ENCODE measurements at regions not wholly inside any gene's neighbourhood (a gene's known extent, or its start where the extent isn't known, plus 50 kb on each side); places are given as distances from the start of the nearest gene placed in this dataset.

DNA sequence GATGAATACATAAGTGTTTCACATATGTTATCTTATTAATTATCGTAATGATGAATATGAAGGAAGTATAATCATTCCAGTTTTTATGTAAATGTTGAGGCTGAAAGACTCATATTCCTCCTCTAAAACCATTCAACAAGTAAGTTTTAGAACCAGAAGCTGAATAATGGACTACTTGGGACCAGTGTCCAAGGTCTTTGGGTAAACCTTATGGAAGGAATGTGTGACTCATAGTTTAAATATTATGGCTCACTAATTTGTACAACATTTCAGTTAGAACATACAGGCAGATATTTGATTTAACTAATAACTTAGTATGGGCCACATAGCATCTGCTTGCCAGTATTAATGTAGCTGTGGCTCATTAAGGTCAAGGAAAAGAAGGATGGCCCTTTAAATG, 209.6 kb downstream of the TFAP2B start (continued):
- no peak for TF ChIP-seq TAF1 (IDR thresholded peaks at IDR 0.05; ENCODE audit: low read depth)
- no peak for TF ChIP-seq POLR2AphosphoS5 (IDR thresholded peaks at IDR 0.05)

DNA sequence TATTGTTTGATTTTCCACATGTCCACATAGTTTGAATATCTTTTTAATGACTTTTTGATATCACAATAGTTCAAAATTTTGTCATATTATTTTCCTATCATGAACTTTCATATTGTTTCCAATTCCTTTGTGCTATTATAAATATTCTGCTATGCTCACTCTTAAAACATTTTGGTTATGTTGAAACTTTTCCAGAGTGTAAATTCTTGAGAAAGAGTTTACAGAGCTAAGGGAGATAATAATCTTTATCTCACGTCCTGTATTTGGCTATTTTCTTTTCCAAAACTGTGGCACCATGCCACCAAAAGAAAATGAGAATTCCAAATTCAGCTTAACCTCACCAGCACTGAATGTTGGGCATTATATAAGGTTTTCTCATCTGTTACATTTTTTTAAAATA, 210.9 kb downstream of the TFAP2B start:
- H3K9me3 ChIP-seq (ENCODE audit: low read length): no peaks in the 10 kb centered on the region
- H3K4me3 ChIP-seq (ENCODE audit: low read length): no peak overlapping the region
- no peaks in the 10 kb centered on the region for H3K27me3 ChIP-seq (ENCODE audit: insufficient read depth, low read depth, low read length)
- H3F3A ChIP-seq (ENCODE audit: insufficient read depth, low read length, poor library complexity, severe bottlenecking): no peaks in the 10 kb centered on the region
- H2AFZ ChIP-seq (ENCODE audit: low read depth, low read length): no peak overlapping the region
- no peak for TF ChIP-seq EP300 (conservative IDR thresholded peaks at IDR 0.05; ENCODE audit: poor library complexity, severe bottlenecking)
- no peak for TF ChIP-seq TAF1 (IDR thresholded peaks at IDR 0.05; ENCODE audit: low read depth)
- TF ChIP-seq, protein P1, sequence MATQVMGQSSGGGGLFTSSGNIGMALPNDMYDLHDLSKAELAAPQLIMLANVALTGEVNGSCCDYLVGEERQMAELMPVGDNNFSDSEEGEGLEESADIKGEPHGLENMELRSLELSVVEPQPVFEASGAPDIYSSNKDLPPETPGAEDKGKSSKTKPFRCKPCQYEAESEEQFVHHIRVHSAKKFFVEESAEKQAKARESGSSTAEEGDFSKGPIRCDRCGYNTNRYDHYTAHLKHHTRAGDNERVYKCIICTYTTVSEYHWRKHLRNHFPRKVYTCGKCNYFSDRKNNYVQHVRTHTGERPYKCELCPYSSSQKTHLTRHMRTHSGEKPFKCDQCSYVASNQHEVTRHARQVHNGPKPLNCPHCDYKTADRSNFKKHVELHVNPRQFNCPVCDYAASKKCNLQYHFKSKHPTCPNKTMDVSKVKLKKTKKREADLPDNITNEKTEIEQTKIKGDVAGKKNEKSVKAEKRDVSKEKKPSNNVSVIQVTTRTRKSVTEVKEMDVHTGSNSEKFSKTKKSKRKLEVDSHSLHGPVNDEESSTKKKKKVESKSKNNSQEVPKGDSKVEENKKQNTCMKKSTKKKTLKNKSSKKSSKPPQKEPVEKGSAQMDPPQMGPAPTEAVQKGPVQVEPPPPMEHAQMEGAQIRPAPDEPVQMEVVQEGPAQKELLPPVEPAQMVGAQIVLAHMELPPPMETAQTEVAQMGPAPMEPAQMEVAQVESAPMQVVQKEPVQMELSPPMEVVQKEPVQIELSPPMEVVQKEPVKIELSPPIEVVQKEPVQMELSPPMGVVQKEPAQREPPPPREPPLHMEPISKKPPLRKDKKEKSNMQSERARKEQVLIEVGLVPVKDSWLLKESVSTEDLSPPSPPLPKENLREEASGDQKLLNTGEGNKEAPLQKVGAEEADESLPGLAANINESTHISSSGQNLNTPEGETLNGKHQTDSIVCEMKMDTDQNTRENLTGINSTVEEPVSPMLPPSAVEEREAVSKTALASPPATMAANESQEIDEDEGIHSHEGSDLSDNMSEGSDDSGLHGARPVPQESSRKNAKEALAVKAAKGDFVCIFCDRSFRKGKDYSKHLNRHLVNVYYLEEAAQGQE (IDR thresholded peaks at IDR 0.05; ENCODE audit: borderline replicate concordance): no peak
- TF ChIP-seq RAD21 (conservative IDR thresholded peaks at IDR 0.05): no peak
- no peak for TF ChIP-seq EZH2 (IDR thresholded peaks at IDR 0.05; ENCODE audit: borderline replicate concordance, insufficient read depth, low read length, poor library complexity, severe bottlenecking)
- TF ChIP-seq POLR2AphosphoS5 (IDR thresholded peaks at IDR 0.05): no peak
- TF ChIP-seq MXI1 (conservative IDR thresholded peaks at IDR 0.05; ENCODE audit: poor library complexity, severe bottlenecking): no peak
- no peak for TF ChIP-seq SMC3 (conservative IDR thresholded peaks at IDR 0.05; ENCODE audit: poor library complexity)
- TF ChIP-seq, protein P2, sequence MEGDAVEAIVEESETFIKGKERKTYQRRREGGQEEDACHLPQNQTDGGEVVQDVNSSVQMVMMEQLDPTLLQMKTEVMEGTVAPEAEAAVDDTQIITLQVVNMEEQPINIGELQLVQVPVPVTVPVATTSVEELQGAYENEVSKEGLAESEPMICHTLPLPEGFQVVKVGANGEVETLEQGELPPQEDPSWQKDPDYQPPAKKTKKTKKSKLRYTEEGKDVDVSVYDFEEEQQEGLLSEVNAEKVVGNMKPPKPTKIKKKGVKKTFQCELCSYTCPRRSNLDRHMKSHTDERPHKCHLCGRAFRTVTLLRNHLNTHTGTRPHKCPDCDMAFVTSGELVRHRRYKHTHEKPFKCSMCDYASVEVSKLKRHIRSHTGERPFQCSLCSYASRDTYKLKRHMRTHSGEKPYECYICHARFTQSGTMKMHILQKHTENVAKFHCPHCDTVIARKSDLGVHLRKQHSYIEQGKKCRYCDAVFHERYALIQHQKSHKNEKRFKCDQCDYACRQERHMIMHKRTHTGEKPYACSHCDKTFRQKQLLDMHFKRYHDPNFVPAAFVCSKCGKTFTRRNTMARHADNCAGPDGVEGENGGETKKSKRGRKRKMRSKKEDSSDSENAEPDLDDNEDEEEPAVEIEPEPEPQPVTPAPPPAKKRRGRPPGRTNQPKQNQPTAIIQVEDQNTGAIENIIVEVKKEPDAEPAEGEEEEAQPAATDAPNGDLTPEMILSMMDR (IDR thresholded peaks at IDR 0.05; ENCODE audit: poor library complexity, severe bottlenecking): no peak
- H3K36me3 ChIP-seq (ENCODE audit: insufficient read depth, low read length): no peaks in the 10 kb centered on the region
- no peaks in the 10 kb centered on the region for H4K20me1 ChIP-seq (ENCODE audit: insufficient read depth)
- H3K27ac ChIP-seq (ENCODE audit: low read length): no peak overlapping the region
- H3K9ac ChIP-seq (ENCODE audit: low read length): no peak overlapping the region
- H3K79me2 ChIP-seq (replicated peaks; ENCODE audit: insufficient read depth, low read length): no peaks in the 10 kb centered on the region
- no peak overlapping the region for H3K4me2 ChIP-seq (ENCODE audit: low read length)
- no peaks in the 10 kb centered on the region for H3K9me2 ChIP-seq (ENCODE audit: insufficient read depth, low read length)

DNA sequence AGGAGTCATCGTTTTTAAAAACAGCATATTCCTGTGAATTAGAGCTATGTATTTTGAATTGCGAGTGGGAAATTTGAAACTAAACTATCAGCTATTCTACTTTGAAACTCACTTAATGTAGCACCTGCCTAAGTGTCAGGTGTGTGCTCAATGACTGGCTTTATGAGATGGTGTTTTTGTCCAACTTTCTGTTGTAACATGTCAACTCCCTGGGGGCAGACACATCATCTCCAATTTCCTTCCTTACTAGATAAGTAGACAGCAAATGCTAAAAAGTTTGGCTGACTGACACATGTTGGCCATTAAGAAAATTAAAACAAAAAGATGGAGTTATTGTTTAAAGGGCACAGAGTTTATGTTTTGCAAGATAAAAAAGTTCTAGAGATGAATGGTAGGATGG, 226.9 kb downstream of the TFAP2B start:
- Histone ChIP-seq H3K27me3 (ENCODE audit: insufficient read depth, low read depth, low read length) (no peaks in the 10 kb centered on the region), H3F3A (ENCODE audit: insufficient read depth, low read length, poor library complexity, severe bottlenecking) (no peaks in the 10 kb centered on the region), H3K9me2 (ENCODE audit: insufficient read depth, low read length) (no peaks in the 10 kb centered on the region), H3K79me2 (replicated peaks; ENCODE audit: insufficient read depth, low read length) (no peaks in the 10 kb centered on the region), H3K4me2 (ENCODE audit: low read length) (no peak overlapping the region), H3K9ac (ENCODE audit: low read length) (no peak overlapping the region), H3K36me3 (ENCODE audit: insufficient read depth, low read length) (no peaks in the 10 kb centered on the region), H3K4me3 (ENCODE audit: low read length) (no peak overlapping the region), H4K20me1 (ENCODE audit: insufficient read depth) (no peaks in the 10 kb centered on the region), H3K9me3 (ENCODE audit: low read length) (no peaks in the 10 kb centered on the region), H2AFZ (ENCODE audit: low read depth, low read length) (no peak overlapping the region), H3K27ac (ENCODE audit: low read length) (no peak overlapping the region)
- no peak for TF ChIP-seq RAD21 (conservative IDR thresholded peaks at IDR 0.05)
- TF ChIP-seq SMC3 (conservative IDR thresholded peaks at IDR 0.05; ENCODE audit: poor library complexity): no peak
- no peak for TF ChIP-seq POLR2AphosphoS5 (IDR thresholded peaks at IDR 0.05)
- TF ChIP-seq, protein P2 (IDR thresholded peaks at IDR 0.05; ENCODE audit: poor library complexity, severe bottlenecking): no peak
- TF ChIP-seq TAF1 (IDR thresholded peaks at IDR 0.05; ENCODE audit: low read depth): no peak
- TF ChIP-seq, protein P1 (IDR thresholded peaks at IDR 0.05; ENCODE audit: borderline replicate concordance): no peak
- TF ChIP-seq EZH2 (IDR thresholded peaks at IDR 0.05; ENCODE audit: borderline replicate concordance, insufficient read depth, low read length, poor library complexity, severe bottlenecking): no peak
- TF ChIP-seq EP300 (conservative IDR thresholded peaks at IDR 0.05; ENCODE audit: poor library complexity, severe bottlenecking): no peak
- no peak for TF ChIP-seq MXI1 (conservative IDR thresholded peaks at IDR 0.05; ENCODE audit: poor library complexity, severe bottlenecking)

All from neural cell (in vitro differentiated cells).